ENCODE measurements at regions not wholly inside any gene's neighbourhood (a gene's known extent, or its start where the extent isn't known, plus 50 kb on each side); places are given as distances from the start of the nearest gene placed in this dataset.

DNA sequence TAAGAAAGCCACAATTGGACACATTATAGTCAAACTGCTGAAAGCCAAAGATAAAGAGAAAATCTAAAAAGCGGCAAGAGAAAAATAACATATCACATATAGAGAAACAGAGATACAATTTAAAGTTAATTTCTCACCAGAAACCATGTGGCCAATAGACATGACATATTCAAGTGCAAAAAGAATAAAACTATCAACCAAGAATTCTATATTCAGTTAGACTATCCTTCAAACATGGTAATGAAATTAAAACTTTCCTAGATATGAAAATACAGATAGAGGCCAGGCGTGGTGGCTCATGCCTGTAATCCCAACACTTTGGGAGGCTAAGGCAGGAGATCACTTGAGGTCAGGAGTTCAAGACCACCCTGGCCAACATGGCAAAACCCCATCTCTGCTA lies 129.1 kb upstream of the RNF32 start:
- Histone ChIP-seq H3K9me3 (replicated peaks; ENCODE audit: control insufficient read depth, insufficient read depth, low read length) (no peaks in the 10 kb centered on the region), H3K9ac (replicated peaks; ENCODE audit: extremely low read depth, insufficient read depth, low read length) (no peak overlapping the region), H3K4me3 (replicated peaks in 1 of 3; ENCODE audit: insufficient read depth in 1 of 3, low read depth in 1 of 3, low read length in 3 of 3) (no peak overlapping the region), H3K9me1 (replicated peaks; ENCODE audit: control insufficient read depth, extremely low read depth, insufficient read depth, low read length) (no peaks in the 10 kb centered on the region), H3K4me2 (ENCODE audit: insufficient read depth, low read length) (no peak overlapping the region), H3K27ac (ENCODE audit: insufficient read depth, low read depth, low read length) (no peak overlapping the region), H3K27me3 (ENCODE audit: control insufficient read depth in 2 of 2, insufficient read depth in 2 of 2, low read length in 2 of 2) (no peaks in the 10 kb centered on the region), H3K79me2 (ENCODE audit: control insufficient read depth, insufficient read depth, low read length) (no peaks in the 10 kb centered on the region), H4K20me1 (replicated peaks; ENCODE audit: control insufficient read depth, extremely low read depth, insufficient read depth, low read length) (no peaks in the 10 kb centered on the region), H2AFZ (ENCODE audit: low read depth, low read length) (no peak overlapping the region), H3K4me1 (ENCODE audit: control insufficient read depth, extremely low read depth, insufficient read depth, low read length) (no peaks in the 10 kb centered on the region), H3K36me3 (ENCODE audit: control insufficient read depth in 2 of 2, extremely low read depth in 1 of 2, insufficient read depth in 2 of 2, low read length in 2 of 2) (no peaks in the 10 kb centered on the region)
- POLR2A ChIA-PET = no interaction called here
- no peak for FAIRE-seq
- dilution Hi-C loops (cut with MboI; ENCODE audit: extremely low pct_ligation_motif_present, low sequenced_read_pairs) = no loop called here
- CTCF ChIA-PET = no interaction called here
- DNase-seq (ENCODE audit: low read depth, low spot score) = no peak
- TF ChIP-seq FOS (IDR thresholded peaks at IDR 0.05; ENCODE audit: borderline replicate concordance, insufficient read depth, low read length) (no peak), EZH2 (IDR thresholded peaks at IDR 0.05; ENCODE audit: borderline replicate concordance, low read depth, low read length, severe bottlenecking) (no peak), GATA2 (IDR thresholded peaks at IDR 0.05; ENCODE audit: insufficient read depth, insufficient read length, low read depth, low read length) (no peak), MYC (IDR thresholded peaks at IDR 0.05; ENCODE audit: low read depth, low read length) (no peak), POLR2A (IDR thresholded peaks at IDR 0.05; ENCODE audit: low read depth, low read length) (no peak)
- TF ChIP-seq, protein P1, sequence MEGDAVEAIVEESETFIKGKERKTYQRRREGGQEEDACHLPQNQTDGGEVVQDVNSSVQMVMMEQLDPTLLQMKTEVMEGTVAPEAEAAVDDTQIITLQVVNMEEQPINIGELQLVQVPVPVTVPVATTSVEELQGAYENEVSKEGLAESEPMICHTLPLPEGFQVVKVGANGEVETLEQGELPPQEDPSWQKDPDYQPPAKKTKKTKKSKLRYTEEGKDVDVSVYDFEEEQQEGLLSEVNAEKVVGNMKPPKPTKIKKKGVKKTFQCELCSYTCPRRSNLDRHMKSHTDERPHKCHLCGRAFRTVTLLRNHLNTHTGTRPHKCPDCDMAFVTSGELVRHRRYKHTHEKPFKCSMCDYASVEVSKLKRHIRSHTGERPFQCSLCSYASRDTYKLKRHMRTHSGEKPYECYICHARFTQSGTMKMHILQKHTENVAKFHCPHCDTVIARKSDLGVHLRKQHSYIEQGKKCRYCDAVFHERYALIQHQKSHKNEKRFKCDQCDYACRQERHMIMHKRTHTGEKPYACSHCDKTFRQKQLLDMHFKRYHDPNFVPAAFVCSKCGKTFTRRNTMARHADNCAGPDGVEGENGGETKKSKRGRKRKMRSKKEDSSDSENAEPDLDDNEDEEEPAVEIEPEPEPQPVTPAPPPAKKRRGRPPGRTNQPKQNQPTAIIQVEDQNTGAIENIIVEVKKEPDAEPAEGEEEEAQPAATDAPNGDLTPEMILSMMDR (IDR thresholded peaks at IDR 0.05; ENCODE audit: extremely low read depth in 1 of 2, insufficient read depth in 1 of 2, low read depth in 1 of 2, low read length in 2 of 2) = no peak
- TF ChIP-seq, protein P2, sequence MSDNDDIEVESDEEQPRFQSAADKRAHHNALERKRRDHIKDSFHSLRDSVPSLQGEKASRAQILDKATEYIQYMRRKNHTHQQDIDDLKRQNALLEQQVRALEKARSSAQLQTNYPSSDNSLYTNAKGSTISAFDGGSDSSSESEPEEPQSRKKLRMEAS (IDR thresholded peaks at IDR 0.05; ENCODE audit: insufficient read depth, insufficient read length) = no peak
- no TSS peak for BruUV-seq (replicated peaks)
- intact Hi-C loops (cut with micrococcal nuclease) = no loop called here

DNA sequence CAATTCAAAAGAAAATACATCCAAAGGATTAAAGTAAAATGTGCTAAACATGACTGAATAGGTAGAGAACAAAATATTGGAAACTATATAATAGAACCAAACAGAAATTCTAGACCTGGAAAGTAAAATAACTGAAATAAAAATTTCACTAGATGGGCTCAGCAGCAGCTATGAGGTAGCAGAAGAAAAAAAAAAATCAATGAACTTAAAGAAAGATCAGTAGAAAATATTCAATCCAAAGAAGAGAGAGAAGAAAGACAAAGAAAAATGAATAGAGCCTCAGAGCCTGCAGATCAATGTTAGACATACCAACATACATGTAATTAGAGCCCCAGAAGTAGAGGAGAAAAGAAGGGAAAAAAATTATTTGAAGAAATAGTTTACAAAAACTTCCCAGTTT lies 129.6 kb upstream of the RNF32 start:
- POLR2A ChIA-PET = no interaction called here
- H3K79me2 ChIP-seq (ENCODE audit: control insufficient read depth, insufficient read depth, low read length) = no peaks in the 10 kb centered on the region

More for the DNA sequence above, 129.6 kb upstream of the RNF32 start:
- H3K4me1 ChIP-seq (ENCODE audit: control insufficient read depth, extremely low read depth, insufficient read depth, low read length) = no peaks in the 10 kb centered on the region
- no peaks in the 10 kb centered on the region for H3K27me3 ChIP-seq (ENCODE audit: control insufficient read depth in 2 of 2, insufficient read depth in 2 of 2, low read length in 2 of 2)
- CTCF ChIA-PET = no interaction called here
- H3K27ac ChIP-seq (ENCODE audit: insufficient read depth, low read depth, low read length) = no peak overlapping the region
- H2AFZ ChIP-seq (ENCODE audit: low read depth, low read length) = no peak overlapping the region
- no TSS peak for BruUV-seq (replicated peaks)
- FAIRE-seq = no peak
- H3K36me3 ChIP-seq (ENCODE audit: control insufficient read depth in 2 of 2, extremely low read depth in 1 of 2, insufficient read depth in 2 of 2, low read length in 2 of 2) = no peaks in the 10 kb centered on the region
- H3K4me2 ChIP-seq (ENCODE audit: insufficient read depth, low read length) = no peak overlapping the region
- dilution Hi-C loops (cut with MboI; ENCODE audit: extremely low pct_ligation_motif_present, low sequenced_read_pairs) = no loop called here
- H3K9me1 ChIP-seq (replicated peaks; ENCODE audit: control insufficient read depth, extremely low read depth, insufficient read depth, low read length) = no peaks in the 10 kb centered on the region
- intact Hi-C loops (cut with micrococcal nuclease) = no loop called here
- no peak for TF ChIP-seq POLR2AphosphoS5 (IDR thresholded peaks at IDR 0.05; ENCODE audit: insufficient read depth, low read depth, low read length)
- TF ChIP-seq MYC (IDR thresholded peaks at IDR 0.05; ENCODE audit: low read depth, low read length) = no peak
- TF ChIP-seq POLR2A (IDR thresholded peaks at IDR 0.05; ENCODE audit: low read depth, low read length) = no peak
- TF ChIP-seq, protein P1 (IDR thresholded peaks at IDR 0.05; ENCODE audit: extremely low read depth in 1 of 2, insufficient read depth in 1 of 2, low read depth in 1 of 2, low read length in 2 of 2) = no peak
- no peak for TF ChIP-seq JUN (IDR thresholded peaks at IDR 0.05; ENCODE audit: borderline replicate concordance, insufficient read depth, insufficient read length, low read depth)
- H3K4me3 ChIP-seq (replicated peaks in 1 of 3; ENCODE audit: insufficient read depth in 1 of 3, low read depth in 1 of 3, low read length in 3 of 3) = no peak overlapping the region
- H4K20me1 ChIP-seq (replicated peaks; ENCODE audit: control insufficient read depth, extremely low read depth, insufficient read depth, low read length) = no peaks in the 10 kb centered on the region
- H3K9ac ChIP-seq (replicated peaks; ENCODE audit: extremely low read depth, insufficient read depth, low read length) = no peak overlapping the region
- H3K9me3 ChIP-seq (replicated peaks; ENCODE audit: control insufficient read depth, insufficient read depth, low read length) = peaks cover 2% of the 10 kb centered on the region
- DNase-seq (ENCODE audit: low read depth, low spot score) = no peak
